COR-L47 (cell line): ENCODE measurements at regions not wholly inside any gene's neighbourhood (a gene's known extent, or its start where the extent isn't known, plus 50 kb on each side); places are given as distances from the start of the nearest gene placed in this dataset.

Source experiments
- DNase-seq: peaks from one replicate; lab custom pipeline; 2025; lab: John Stamatoyannopoulos, UW

DNA sequence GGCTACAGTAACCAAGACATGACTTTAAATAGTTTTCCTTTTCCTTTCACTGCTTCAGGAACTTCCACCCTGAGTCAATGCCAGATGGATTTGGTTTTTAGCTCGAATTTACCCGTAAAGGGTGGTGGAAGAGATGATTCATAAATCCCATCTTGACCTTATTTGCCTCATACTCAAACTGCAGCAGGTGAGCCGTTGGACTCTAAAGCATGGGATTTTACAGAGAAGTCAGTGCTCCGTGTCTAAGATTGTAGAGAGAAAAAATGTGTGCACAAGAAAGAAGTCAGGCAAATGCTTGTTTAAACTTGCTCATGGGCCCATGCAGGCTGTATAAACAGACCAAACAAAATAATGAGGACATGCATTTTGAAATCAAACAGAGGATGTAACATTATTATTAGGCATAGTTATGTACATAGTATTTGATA, 369.7 kb upstream of the TRIB2 start:
- no peak for DNase-seq

GRCh38 chr2:12348216-12348615, 368.5 kb upstream of the TRIB2 start:
- no peak for DNase-seq

DNA sequence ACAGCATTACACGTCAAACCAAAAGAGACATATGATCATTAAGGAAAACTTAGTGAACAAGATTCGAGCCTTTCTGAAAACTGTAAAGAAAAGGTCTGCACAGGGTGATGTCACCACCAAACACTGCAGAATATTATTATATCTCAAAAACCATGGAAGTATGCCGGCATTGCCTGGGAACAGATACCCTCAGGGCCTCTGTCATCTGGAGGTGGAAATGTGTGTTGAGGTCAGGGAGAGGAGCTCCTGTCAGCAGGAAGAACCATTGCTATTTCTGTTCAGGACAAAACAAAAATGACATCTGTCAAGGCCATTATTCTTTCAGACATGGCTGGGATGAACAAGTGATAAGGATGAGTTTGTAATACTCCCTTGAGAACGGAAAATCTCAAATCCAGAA, 365.9 kb upstream of the TRIB2 start:
- no peak for DNase-seq

DNA sequence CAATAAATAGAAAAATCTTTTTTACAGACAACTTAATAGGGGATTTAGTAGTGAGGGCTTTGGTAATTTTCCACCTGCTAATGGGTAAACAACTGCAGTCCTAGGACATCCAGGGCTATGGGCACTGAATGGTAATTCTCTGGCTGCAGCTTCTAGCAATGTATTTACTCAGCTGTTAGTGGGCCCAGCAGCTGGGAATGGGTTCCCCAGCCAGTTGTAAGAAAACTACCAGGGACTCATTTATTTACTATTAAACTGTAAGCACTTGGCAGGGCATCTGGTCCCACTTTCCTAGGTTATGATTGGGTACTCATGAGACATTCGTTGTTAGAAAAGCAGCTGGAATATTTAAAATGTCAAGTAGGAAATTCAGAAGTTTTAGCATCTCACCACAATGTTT, 363.8 kb upstream of the TRIB2 start:
- peak; percentile 43 for DNase-seq

- DNase-seq = no peak
These were observed 355.2 kb upstream of the TRIB2 start for GRCh38 chr2:12361506-12361905.

DNA sequence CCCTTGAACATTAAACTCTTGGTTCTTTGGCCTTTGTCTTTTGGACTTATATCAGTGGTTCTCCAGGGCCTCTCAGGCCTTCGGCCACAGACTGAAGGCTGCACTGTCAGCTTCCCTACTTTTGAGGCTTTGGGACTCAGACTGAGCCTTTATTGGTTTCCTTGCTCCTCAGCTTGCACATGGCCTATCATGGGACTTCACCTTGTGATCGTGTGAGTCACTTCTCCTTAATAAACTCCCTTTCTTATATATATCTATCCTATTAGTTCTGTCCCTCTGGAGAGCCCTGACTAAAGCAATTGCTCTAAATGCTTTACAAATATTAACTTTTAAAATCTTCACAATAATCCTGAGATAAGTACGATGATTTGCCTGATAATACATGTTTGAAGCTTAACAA, 353.6 kb upstream of the TRIB2 start:
- no peak for DNase-seq

DNA sequence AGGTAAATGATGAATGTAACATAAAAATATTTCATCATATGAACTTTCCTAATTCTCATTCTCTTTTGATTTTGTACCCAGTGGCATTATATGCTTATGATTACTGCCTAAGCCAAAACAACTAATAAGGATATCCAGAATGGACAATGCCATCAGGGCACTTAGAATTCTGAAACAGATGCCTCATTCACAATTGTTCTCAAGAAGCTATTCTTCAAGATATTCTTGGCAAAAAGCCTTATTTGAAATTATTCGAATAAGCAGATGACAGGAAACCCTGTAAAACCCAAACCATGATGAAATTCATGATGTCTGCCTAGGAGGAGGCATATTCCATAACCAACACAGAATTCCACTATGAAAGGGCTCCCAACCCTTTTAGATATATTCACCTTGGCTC, 353.2 kb upstream of the TRIB2 start:
- no peak for DNase-seq

GRCh38 chr2:12369566-12369965, 347.2 kb upstream of the TRIB2 start:
- no peak for DNase-seq

- DNase-seq = no peak
These were observed 340.7 kb upstream of the TRIB2 start for GRCh38 chr2:12376025-12376424.

- DNase-seq = no peak
These were observed 337.6 kb upstream of the TRIB2 start for GRCh38 chr2:12379143-12379542.

DNA sequence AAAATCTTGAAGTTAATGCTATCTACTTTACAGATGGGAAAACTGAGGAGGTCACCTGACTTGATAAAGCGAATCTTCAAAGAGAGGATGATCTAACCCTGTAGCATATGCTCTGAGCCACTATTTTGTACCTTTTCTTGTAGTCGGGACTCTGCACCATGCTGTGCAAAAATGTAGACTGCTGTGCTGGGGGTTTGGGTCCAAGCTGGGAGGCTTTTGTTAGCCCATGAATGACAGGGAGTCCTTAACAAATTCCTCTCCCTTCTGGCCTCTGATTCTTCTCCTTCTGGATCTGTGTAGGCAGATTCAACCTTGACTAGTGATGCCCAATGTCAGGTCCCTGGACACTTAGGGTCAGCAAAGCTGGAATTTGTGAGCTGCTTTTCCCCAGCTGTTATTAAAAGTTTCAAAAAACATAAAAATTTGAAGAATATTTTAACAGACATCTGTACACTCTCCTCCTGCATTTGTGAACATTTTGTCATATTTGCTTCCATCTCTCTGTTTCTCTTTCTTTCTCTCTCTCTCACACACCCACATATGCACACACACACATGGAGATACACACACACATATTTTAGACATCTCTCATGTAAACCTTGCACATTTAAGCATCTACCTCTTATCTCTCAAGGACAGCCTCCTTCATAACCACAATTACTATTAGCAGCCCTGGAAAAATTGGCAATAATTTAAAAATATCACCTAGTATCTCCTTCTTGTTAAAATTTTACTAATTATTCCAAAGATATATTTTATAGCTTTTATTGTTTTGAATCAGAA, 335.0 kb upstream of the TRIB2 start:
- no peak for DNase-seq

DNA sequence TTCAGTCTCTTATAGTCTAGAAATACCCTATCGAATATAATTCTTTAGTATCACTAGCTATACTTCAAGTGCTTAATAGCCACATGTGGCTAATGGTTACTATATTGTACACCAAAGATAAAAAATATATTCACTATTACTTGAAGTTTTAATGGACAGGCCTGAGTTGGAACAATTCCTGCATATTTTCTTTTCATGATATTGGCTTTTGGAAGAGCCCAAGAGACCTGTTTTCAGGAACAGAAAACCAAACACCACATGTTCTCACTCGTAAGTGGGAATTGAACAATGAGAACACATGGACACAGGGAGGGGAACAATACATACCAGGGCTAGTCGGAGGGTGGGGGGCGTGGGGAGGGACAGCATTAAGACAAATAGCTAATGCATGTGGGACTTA, 334.4 kb upstream of the TRIB2 start:
- DNase-seq = no peak

GRCh38 chr2:12389344-12390045, 327.2 kb upstream of the TRIB2 start:
- no peak for DNase-seq

DNA sequence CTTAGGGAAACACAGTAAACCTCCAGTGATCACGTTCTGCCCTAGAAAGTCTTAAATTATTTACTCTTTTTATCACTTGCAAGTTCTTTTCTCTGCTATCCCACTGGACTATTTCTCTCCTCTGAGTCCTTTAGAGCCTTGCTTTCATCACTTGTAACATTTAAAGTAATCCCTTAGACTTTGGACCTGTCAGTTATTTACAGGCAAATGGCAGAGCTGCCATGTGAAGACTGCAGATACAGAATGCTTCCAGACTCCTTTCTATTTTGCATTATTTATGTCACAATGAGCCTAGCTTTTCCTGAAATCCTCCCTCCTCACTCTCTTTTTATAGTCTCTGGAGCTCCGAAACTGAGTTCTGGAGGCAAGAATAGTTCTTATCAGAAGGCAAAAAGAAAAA, 325.6 kb upstream of the TRIB2 start:
- DNase-seq = no peak

DNA sequence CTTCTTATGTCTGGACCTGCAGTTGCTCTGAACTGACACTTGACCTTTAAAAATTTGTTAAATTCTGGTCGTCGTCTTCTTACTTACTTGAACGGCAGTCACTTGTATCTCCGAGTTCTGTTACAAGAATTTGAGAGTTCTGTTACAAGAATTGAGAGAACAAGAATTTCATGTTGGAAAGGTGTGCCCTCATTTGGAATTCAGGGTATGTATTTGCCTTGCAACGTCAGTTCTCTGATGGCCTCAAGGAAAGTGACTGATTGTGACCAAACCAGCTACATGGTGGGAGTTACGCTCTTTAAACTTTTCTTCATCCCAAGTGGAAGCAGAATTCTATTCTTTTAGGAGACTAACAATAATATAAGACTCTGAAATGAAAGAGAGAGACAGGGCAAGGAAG, 320.0 kb upstream of the TRIB2 start:
- no peak for DNase-seq

DNA sequence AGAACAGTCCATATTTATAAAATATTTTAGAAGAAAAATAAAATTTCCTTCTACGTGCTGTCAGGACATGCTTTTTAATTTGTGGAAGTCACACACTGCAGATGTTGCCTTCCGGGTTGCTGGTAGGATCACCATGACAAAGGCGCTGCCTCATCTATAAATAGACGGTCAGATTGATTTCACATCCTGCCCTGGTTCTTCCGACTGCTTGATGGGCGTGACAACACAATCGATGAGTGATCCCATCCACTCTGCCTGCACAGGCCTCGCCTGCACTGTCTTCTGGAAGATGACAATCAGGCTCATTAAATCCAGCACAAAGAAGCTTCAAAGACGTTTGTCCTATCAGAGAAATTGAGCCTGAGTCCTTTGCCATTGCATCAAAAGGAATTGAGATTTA, 318.9 kb upstream of the TRIB2 start:
- DNase-seq = no peak

GRCh38 chr2:12399240-12399639, 317.5 kb upstream of the TRIB2 start:
- DNase-seq = no peak

GRCh38 chr2:12400543-12400942, 316.2 kb upstream of the TRIB2 start:
- no peak for DNase-seq

- DNase-seq = no peak
These were observed 314.1 kb upstream of the TRIB2 start for GRCh38 chr2:12402440-12403139.

GRCh38 chr2:12404497-12404896, 312.2 kb upstream of the TRIB2 start:
- DNase-seq = no peak

GRCh38 chr2:12407160-12407559, 309.6 kb upstream of the TRIB2 start:
- DNase-seq = no peak

GRCh38 chr2:12412898-12413305, 303.8 kb upstream of the TRIB2 start:
- DNase-seq = no peak

GRCh38 chr2:12415536-12415935, 301.2 kb upstream of the TRIB2 start:
- DNase-seq = no peak
